ENCODE measurements at regions not wholly inside any gene's neighbourhood (a gene's known extent, or its start where the extent isn't known, plus 50 kb on each side); places are given as distances from the start of the nearest gene placed in this dataset.

DNA sequence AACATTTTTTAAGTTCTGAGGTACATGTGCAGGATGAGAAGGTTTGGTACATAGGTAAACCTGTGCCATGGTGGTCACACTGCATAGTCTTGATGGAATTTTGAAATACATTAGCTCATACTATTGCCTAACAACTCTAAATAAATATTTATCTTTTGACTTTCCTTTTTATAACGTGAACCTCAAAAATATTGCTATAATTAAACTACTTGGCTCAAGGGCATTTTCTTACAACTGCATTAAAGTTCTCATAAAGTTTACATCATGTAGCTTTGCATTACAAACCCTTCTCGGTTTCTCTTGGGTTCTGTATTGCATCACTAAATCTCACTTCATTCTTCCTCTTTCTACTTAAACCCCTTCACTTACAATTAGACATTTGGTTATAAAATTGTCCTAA is 636.0 kb upstream of the PTCHD4 start:
- no peak overlapping the region for H3K27ac Mint-ChIP-seq (ENCODE audit: unreplicated experiment)
- H3K9me3 Mint-ChIP-seq (ENCODE audit: unreplicated experiment) = no peaks in the 10 kb centered on the region
- H3K4me3 Mint-ChIP-seq (ENCODE audit: unreplicated experiment) = no peak overlapping the region
- TF ChIP-seq, protein P1, sequence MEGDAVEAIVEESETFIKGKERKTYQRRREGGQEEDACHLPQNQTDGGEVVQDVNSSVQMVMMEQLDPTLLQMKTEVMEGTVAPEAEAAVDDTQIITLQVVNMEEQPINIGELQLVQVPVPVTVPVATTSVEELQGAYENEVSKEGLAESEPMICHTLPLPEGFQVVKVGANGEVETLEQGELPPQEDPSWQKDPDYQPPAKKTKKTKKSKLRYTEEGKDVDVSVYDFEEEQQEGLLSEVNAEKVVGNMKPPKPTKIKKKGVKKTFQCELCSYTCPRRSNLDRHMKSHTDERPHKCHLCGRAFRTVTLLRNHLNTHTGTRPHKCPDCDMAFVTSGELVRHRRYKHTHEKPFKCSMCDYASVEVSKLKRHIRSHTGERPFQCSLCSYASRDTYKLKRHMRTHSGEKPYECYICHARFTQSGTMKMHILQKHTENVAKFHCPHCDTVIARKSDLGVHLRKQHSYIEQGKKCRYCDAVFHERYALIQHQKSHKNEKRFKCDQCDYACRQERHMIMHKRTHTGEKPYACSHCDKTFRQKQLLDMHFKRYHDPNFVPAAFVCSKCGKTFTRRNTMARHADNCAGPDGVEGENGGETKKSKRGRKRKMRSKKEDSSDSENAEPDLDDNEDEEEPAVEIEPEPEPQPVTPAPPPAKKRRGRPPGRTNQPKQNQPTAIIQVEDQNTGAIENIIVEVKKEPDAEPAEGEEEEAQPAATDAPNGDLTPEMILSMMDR (IDR thresholded peaks at IDR 0.05) = no peak
- no peaks in the 10 kb centered on the region for H3K27me3 Mint-ChIP-seq (ENCODE audit: unreplicated experiment)
- no peak for DNase-seq (ENCODE audit: extremely low spot score, unreplicated experiment)
- H3K4me1 Mint-ChIP-seq (ENCODE audit: unreplicated experiment) = peaks cover 18% of the 10 kb centered on the region
- H3K36me3 Mint-ChIP-seq (ENCODE audit: unreplicated experiment) = no peaks in the 10 kb centered on the region

GRCh38 chr6:48744948-48745347 is 634.0 kb upstream of the PTCHD4 start:
- H3K36me3 Mint-ChIP-seq (ENCODE audit: unreplicated experiment) = no peaks in the 10 kb centered on the region
- TF ChIP-seq, protein P1 (IDR thresholded peaks at IDR 0.05) = no peak
- H3K9me3 Mint-ChIP-seq (ENCODE audit: unreplicated experiment) = no peaks in the 10 kb centered on the region
- no peaks in the 10 kb centered on the region for H3K27me3 Mint-ChIP-seq (ENCODE audit: unreplicated experiment)
- H3K4me3 Mint-ChIP-seq (ENCODE audit: unreplicated experiment) = no peak overlapping the region
- no peak overlapping the region for H3K27ac Mint-ChIP-seq (ENCODE audit: unreplicated experiment)
- DNase-seq (ENCODE audit: extremely low spot score, unreplicated experiment) = no peak
- H3K4me1 Mint-ChIP-seq (ENCODE audit: unreplicated experiment) = peaks cover 18% of the 10 kb centered on the region

DNA sequence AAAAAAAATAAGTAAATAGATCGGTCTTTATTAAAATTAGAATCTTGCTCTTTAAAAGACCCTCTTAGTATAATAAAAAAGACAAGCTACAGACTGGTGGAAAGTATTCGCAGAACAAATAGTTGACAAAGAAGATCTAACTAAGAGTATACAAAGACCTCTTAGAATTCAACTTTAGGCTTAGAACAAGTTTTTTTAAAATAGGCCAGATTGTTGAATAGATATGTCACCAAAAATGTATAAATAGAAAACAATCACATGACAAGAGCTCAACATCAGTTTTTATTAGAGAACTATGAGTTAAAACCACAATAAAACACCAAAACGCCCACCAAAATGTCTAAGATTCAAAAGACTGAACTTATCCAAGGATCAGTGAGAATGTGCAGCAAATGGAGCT is 632.7 kb upstream of the PTCHD4 start:
- TF ChIP-seq, protein P1 (IDR thresholded peaks at IDR 0.05) = no peak
- Mint-ChIP-seq H3K36me3 (ENCODE audit: unreplicated experiment) (no peaks in the 10 kb centered on the region), H3K27me3 (ENCODE audit: unreplicated experiment) (no peaks in the 10 kb centered on the region), H3K27ac (ENCODE audit: unreplicated experiment) (no peak overlapping the region), H3K9me3 (ENCODE audit: unreplicated experiment) (no peaks in the 10 kb centered on the region), H3K4me1 (ENCODE audit: unreplicated experiment) (peaks cover 18% of the 10 kb centered on the region), H3K4me3 (ENCODE audit: unreplicated experiment) (no peak overlapping the region)
- DNase-seq (ENCODE audit: extremely low spot score, unreplicated experiment) = no peak

GRCh38 chr6:48736501-48737206 is 625.7 kb upstream of the PTCHD4 start:
- no peak for DNase-seq (ENCODE audit: extremely low spot score, unreplicated experiment)
- peak overlapping the region; percentile 83 for H3K27ac Mint-ChIP-seq (ENCODE audit: unreplicated experiment)
- H3K36me3 Mint-ChIP-seq (ENCODE audit: unreplicated experiment) = peaks cover 2% of the 10 kb centered on the region
- TF ChIP-seq, protein P1 (IDR thresholded peaks at IDR 0.05) = peak; percentile 50
- no peak overlapping the region for H3K4me3 Mint-ChIP-seq (ENCODE audit: unreplicated experiment)
- peaks cover 11% of the 10 kb centered on the region for H3K9me3 Mint-ChIP-seq (ENCODE audit: unreplicated experiment)
- peaks cover 26% of the 10 kb centered on the region for H3K4me1 Mint-ChIP-seq (ENCODE audit: unreplicated experiment)
- H3K27me3 Mint-ChIP-seq (ENCODE audit: unreplicated experiment) = no peaks in the 10 kb centered on the region

DNA sequence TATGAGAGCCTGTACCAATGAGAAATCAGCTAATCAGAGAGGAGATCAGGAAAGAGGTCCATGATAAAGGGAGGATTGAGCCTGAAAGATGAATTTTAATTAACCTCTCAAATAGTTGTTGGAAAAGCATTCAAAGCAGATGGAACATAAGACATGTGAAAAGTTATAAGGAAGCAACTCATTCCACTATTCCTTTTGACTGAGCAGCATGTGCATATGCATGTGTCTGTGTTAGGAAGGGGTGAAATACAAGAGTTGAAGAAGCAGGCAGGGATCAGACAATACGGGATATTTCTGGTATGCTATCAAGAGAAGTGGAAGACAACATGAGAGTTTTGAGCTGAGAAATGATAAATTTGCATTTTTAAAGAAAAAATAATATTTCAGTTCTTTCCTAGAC is 624.8 kb upstream of the PTCHD4 start:
- Mint-ChIP-seq H3K9me3 (ENCODE audit: unreplicated experiment) (peaks cover 17% of the 10 kb centered on the region), H3K27me3 (ENCODE audit: unreplicated experiment) (no peaks in the 10 kb centered on the region), H3K4me1 (ENCODE audit: unreplicated experiment) (peaks cover 26% of the 10 kb centered on the region), H3K36me3 (ENCODE audit: unreplicated experiment) (peaks cover 6% of the 10 kb centered on the region), H3K27ac (ENCODE audit: unreplicated experiment) (no peak overlapping the region), H3K4me3 (ENCODE audit: unreplicated experiment) (no peak overlapping the region)
- DNase-seq (ENCODE audit: extremely low spot score, unreplicated experiment) = no peak
- TF ChIP-seq, protein P1 (IDR thresholded peaks at IDR 0.05) = no peak
